ENCODE measurements at regions not wholly inside any gene's neighbourhood (a gene's known extent, or its start where the extent isn't known, plus 50 kb on each side); places are given as distances from the start of the nearest gene placed in this dataset.

DNA sequence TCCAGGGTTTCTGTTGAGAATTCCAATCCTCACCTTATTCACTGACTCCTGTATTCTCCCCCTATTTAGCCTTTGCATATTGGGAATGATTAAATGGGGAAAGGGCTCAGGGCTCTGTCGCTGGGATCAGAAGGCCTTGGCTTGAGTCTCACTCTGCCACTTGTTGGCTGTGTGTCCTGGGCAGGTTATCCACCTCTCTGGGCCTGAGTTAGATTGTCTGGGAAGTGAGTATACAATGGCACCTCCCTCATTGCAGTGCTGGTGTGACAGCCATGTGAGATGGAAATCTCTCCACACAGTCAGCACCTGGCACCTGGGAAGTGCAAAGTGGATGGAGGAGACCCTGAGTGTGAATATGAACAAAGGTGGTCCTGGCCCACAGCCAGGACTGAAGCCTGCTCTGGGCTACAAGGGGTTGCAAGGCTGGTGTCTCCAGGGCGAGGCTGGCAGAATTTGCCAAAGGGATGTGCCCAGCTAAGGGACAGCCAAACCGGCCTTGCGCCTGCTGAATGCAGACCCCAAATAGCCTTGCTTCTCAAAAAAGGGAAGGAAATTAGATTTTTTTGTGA, 200.0 kb upstream of the PMEPA1 start:
- no peak overlapping the region for H2BK12ac ChIP-seq (ENCODE audit: low read length)
- H3K27ac ChIP-seq (ENCODE audit: low read depth, low read length) = no peak overlapping the region
- no peak for DNase-seq

DNA sequence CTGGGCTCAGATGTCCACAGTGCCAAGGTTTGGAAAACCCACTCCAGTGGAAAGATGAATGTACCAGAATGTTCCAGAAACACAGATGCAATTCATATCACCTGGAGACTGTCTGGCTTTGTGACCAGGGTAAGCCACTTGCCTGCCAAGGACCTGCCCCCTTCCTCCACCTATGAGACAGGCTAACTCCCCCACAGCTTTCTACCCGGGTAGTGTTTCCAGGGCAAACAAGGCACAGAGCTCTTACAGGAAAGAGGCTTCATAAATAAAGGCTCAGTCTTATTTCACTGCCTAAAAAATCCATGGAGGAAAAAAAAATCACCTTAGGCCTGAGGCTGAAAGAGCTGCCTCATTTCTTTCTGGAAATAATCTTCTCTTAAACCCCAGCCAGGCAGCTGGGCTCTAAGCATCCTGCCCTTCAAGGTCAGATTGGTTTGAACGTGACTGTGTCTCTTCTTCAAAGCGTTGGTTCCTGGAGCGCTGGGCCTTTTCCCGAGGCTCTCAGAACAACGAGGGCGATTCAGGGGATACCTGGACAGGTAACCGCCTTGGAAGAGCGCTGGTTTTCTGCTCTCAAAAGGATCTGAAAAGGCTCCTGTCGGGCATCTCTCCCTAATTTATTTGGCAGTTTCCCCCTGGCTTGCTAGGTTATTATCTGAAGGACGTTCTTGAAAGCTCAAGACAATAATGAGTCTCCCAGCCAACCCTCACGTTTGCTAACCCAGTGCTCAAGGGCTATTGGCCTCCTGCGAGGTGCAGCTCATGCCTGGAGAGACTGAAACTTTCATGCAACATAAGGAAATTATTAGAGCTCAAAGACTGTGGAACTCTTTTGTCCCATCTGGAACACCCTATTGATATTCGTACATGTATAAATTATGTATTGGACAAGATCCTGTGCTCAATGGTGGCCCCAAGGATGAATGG, 199.2 kb upstream of the PMEPA1 start:
- Histone ChIP-seq H3K4me3 (ENCODE audit: low read depth, low read length) (no peak overlapping the region), H3K9ac (ENCODE audit: low read length) (no peak overlapping the region), H3K27ac (ENCODE audit: low read depth, low read length) (no peak overlapping the region), H3K4me2 (ENCODE audit: low read length) (no peak overlapping the region), H4K91ac (ENCODE audit: low read depth, low read length) (no peak overlapping the region), H3K18ac (ENCODE audit: low read length) (no peak overlapping the region), H3K23ac (ENCODE audit: low read length) (no peak overlapping the region), H3K14ac (ENCODE audit: low read length) (no peak overlapping the region), H2AK5ac (ENCODE audit: low read length) (no peak overlapping the region), H2BK5ac (ENCODE audit: low read depth, low read length, poor library complexity) (no peak overlapping the region), H4K12ac (ENCODE audit: low read depth, low read length) (no peak overlapping the region), H3K79me1 (ENCODE audit: low read length) (no peaks in the 10 kb centered on the region), H3K9me3 (ENCODE audit: insufficient read depth, low read depth, low read length) (no peaks in the 10 kb centered on the region), H2BK12ac (ENCODE audit: low read length) (no peak overlapping the region), H3K4me1 (ENCODE audit: control insufficient read depth in 1 of 2, insufficient read depth in 2 of 2, low read length in 2 of 2) (no peaks in the 10 kb centered on the region), H2AFZ (ENCODE audit: insufficient read depth, low read length, poor library complexity) (no peak overlapping the region), H3K4ac (ENCODE audit: low read depth, low read length) (no peak overlapping the region), H4K8ac (ENCODE audit: low read depth, low read length) (no peak overlapping the region), H3K27me3 (ENCODE audit: insufficient read depth, low read length) (no peaks in the 10 kb centered on the region), H3K79me2 (ENCODE audit: control insufficient read depth, insufficient read depth, low read length, poor library complexity) (no peaks in the 10 kb centered on the region), H2BK120ac (ENCODE audit: insufficient read depth, low read length, poor library complexity) (no peak overlapping the region), H3K36me3 (ENCODE audit: control insufficient read depth in 1 of 2, insufficient read depth in 2 of 2, low read length in 2 of 2) (no peaks in the 10 kb centered on the region)
- no CpG with 5 or more reads among the region's 14 CpGs for WGBS (ENCODE audit: extremely low coverage, insufficient coverage, insufficient read length)
- no peak for DNase-seq

More for the DNA sequence above, 200.0 kb upstream of the PMEPA1 start:
- H3K4me1 ChIP-seq (ENCODE audit: control insufficient read depth in 1 of 2, insufficient read depth in 2 of 2, low read length in 2 of 2) = no peaks in the 10 kb centered on the region
- H4K91ac ChIP-seq (ENCODE audit: low read depth, low read length) = no peak overlapping the region
- H4K12ac ChIP-seq (ENCODE audit: low read depth, low read length) = no peak overlapping the region
- H3K79me2 ChIP-seq (ENCODE audit: control insufficient read depth, insufficient read depth, low read length, poor library complexity) = no peaks in the 10 kb centered on the region
- H3K23ac ChIP-seq (ENCODE audit: low read length) = no peak overlapping the region
- H2AFZ ChIP-seq (ENCODE audit: insufficient read depth, low read length, poor library complexity) = no peak overlapping the region
- H3K79me1 ChIP-seq (ENCODE audit: low read length) = no peaks in the 10 kb centered on the region
- H4K8ac ChIP-seq (ENCODE audit: low read depth, low read length) = no peak overlapping the region
- no peak overlapping the region for H3K14ac ChIP-seq (ENCODE audit: low read length)
- H2BK120ac ChIP-seq (ENCODE audit: insufficient read depth, low read length, poor library complexity) = no peak overlapping the region
- WGBS (ENCODE audit: extremely low coverage, insufficient coverage, insufficient read length) = no CpG with 5 or more reads among the region's 4 CpGs
- no peak overlapping the region for H3K4ac ChIP-seq (ENCODE audit: low read depth, low read length)
- H3K18ac ChIP-seq (ENCODE audit: low read length) = no peak overlapping the region
- H3K27me3 ChIP-seq (ENCODE audit: insufficient read depth, low read length) = no peaks in the 10 kb centered on the region
- H3K36me3 ChIP-seq (ENCODE audit: control insufficient read depth in 1 of 2, insufficient read depth in 2 of 2, low read length in 2 of 2) = no peaks in the 10 kb centered on the region
- H3K4me3 ChIP-seq (ENCODE audit: low read depth, low read length) = no peak overlapping the region
- no peak overlapping the region for H3K4me2 ChIP-seq (ENCODE audit: low read length)
- no peak overlapping the region for H3K9ac ChIP-seq (ENCODE audit: low read length)
- no peak overlapping the region for H2AK5ac ChIP-seq (ENCODE audit: low read length)
- H3K9me3 ChIP-seq (ENCODE audit: insufficient read depth, low read depth, low read length) = no peaks in the 10 kb centered on the region
- H2BK5ac ChIP-seq (ENCODE audit: low read depth, low read length, poor library complexity) = no peak overlapping the region

DNA sequence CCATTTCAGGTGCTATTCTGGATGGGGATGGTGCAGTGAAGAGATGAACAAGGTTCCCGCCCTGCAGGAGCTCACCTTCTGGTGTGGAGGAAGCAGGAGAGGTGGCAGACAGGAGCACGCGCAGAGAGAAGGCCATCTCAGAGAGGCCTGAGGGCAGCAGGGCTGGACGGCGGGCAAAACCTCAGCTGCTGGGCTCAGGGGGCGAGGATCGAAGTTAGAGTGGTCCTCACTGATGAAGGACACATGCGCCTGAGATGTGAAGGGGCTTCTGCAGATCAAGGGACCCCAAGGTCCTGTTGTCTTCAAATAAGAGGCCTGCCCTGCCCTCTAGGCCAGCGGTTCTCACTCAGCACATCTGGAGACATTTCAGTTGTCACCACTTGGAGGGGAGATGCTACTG, 198.4 kb upstream of the PMEPA1 start:
- H2BK5ac ChIP-seq (ENCODE audit: low read depth, low read length, poor library complexity) = no peak overlapping the region
- H2AFZ ChIP-seq (ENCODE audit: insufficient read depth, low read length, poor library complexity) = no peak overlapping the region
- no peak overlapping the region for H4K12ac ChIP-seq (ENCODE audit: low read depth, low read length)
- no peak overlapping the region for H3K18ac ChIP-seq (ENCODE audit: low read length)
- no peaks in the 10 kb centered on the region for H3K27me3 ChIP-seq (ENCODE audit: insufficient read depth, low read length)
- DNase-seq = no peak
- no peaks in the 10 kb centered on the region for H3K79me1 ChIP-seq (ENCODE audit: low read length)
- H3K9me3 ChIP-seq (ENCODE audit: insufficient read depth, low read depth, low read length) = no peaks in the 10 kb centered on the region
- H3K79me2 ChIP-seq (ENCODE audit: control insufficient read depth, insufficient read depth, low read length, poor library complexity) = no peaks in the 10 kb centered on the region
- H3K36me3 ChIP-seq (ENCODE audit: control insufficient read depth in 1 of 2, insufficient read depth in 2 of 2, low read length in 2 of 2) = no peaks in the 10 kb centered on the region
- no CpG with 5 or more reads among the region's 9 CpGs for WGBS (ENCODE audit: extremely low coverage, insufficient coverage, insufficient read length)
- H3K4me3 ChIP-seq (ENCODE audit: low read depth, low read length) = no peak overlapping the region
- no peak overlapping the region for H3K27ac ChIP-seq (ENCODE audit: low read depth, low read length)
- no peak overlapping the region for H2BK12ac ChIP-seq (ENCODE audit: low read length)
- H3K14ac ChIP-seq (ENCODE audit: low read length) = no peak overlapping the region
- no peak overlapping the region for H3K4ac ChIP-seq (ENCODE audit: low read depth, low read length)
- no peak overlapping the region for H3K9ac ChIP-seq (ENCODE audit: low read length)
- no peak overlapping the region for H2AK5ac ChIP-seq (ENCODE audit: low read length)
- H3K4me1 ChIP-seq (ENCODE audit: control insufficient read depth in 1 of 2, insufficient read depth in 2 of 2, low read length in 2 of 2) = no peaks in the 10 kb centered on the region
- H2BK120ac ChIP-seq (ENCODE audit: insufficient read depth, low read length, poor library complexity) = no peak overlapping the region
- H4K8ac ChIP-seq (ENCODE audit: low read depth, low read length) = no peak overlapping the region
- H4K91ac ChIP-seq (ENCODE audit: low read depth, low read length) = no peak overlapping the region
- H3K23ac ChIP-seq (ENCODE audit: low read length) = no peak overlapping the region
- H3K4me2 ChIP-seq (ENCODE audit: low read length) = no peak overlapping the region

DNA sequence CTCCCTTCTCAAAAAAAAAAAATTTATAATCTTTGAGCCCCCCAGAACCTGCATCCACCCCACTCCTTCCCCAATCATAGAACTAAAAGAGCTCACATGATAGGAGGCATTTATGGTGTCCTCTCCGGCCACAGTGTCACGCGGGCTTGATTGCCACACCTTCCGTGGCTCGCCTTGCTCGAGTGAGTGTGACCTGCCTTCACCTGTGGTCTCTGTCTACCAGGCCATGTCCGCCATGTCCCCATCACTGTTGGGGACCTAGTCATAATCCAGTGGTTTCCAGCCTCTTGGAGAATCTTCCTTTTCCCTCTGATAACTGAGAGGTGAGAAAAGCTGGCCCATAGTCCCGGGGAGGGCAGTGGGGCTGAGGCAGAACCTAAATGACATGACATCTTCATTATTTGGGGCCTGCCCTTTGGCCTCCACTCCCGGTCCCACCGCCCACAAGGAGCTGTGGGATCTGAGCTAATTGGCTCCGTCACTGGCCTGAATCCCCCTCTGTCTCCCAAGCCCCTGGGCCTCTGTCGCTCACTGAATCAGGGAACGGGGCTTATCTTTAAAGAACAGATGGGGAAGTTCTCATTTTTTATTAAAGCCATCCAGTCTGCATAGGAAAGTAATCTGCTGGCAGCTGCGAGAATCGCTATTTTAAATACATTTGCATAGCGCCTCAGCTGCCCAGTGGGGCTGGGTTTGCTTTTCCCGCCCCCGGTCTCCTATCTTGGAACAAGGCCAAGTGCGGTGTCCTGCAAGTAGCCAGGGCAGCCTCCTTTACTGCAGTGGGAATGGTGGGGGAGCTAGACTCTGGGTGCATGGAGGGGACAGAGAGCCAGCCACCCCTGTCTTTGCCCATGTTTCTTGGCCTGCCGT, 197.6 kb upstream of the PMEPA1 start:
- no peak overlapping the region for H2AFZ ChIP-seq (ENCODE audit: insufficient read depth, low read length, poor library complexity)
- no peak overlapping the region for H3K4me2 ChIP-seq (ENCODE audit: low read length)
- no peak overlapping the region for H2BK12ac ChIP-seq (ENCODE audit: low read length)
- no peaks in the 10 kb centered on the region for H3K79me2 ChIP-seq (ENCODE audit: control insufficient read depth, insufficient read depth, low read length, poor library complexity)
- WGBS (ENCODE audit: extremely low coverage, insufficient coverage, insufficient read length) = no CpG with 5 or more reads among the region's 20 CpGs
- no peak overlapping the region for H3K27ac ChIP-seq (ENCODE audit: low read depth, low read length)
- no peaks in the 10 kb centered on the region for H3K4me1 ChIP-seq (ENCODE audit: control insufficient read depth in 1 of 2, insufficient read depth in 2 of 2, low read length in 2 of 2)
- DNase-seq = no peak
- no peak overlapping the region for H4K8ac ChIP-seq (ENCODE audit: low read depth, low read length)
- H2BK120ac ChIP-seq (ENCODE audit: insufficient read depth, low read length, poor library complexity) = no peak overlapping the region
- no peak overlapping the region for H3K9ac ChIP-seq (ENCODE audit: low read length)
- H3K27me3 ChIP-seq (ENCODE audit: insufficient read depth, low read length) = no peaks in the 10 kb centered on the region
- no peaks in the 10 kb centered on the region for H3K79me1 ChIP-seq (ENCODE audit: low read length)
- no peak overlapping the region for H4K12ac ChIP-seq (ENCODE audit: low read depth, low read length)
- no peak overlapping the region for H3K23ac ChIP-seq (ENCODE audit: low read length)
- H3K18ac ChIP-seq (ENCODE audit: low read length) = no peak overlapping the region
- H3K4ac ChIP-seq (ENCODE audit: low read depth, low read length) = no peak overlapping the region
- no peak overlapping the region for H2AK5ac ChIP-seq (ENCODE audit: low read length)
- H3K14ac ChIP-seq (ENCODE audit: low read length) = no peak overlapping the region
- H3K36me3 ChIP-seq (ENCODE audit: control insufficient read depth in 1 of 2, insufficient read depth in 2 of 2, low read length in 2 of 2) = no peaks in the 10 kb centered on the region
- H3K4me3 ChIP-seq (ENCODE audit: low read depth, low read length) = peak overlapping the region; percentile 9
- no peak overlapping the region for H2BK5ac ChIP-seq (ENCODE audit: low read depth, low read length, poor library complexity)
- no peaks in the 10 kb centered on the region for H3K9me3 ChIP-seq (ENCODE audit: insufficient read depth, low read depth, low read length)
- no peak overlapping the region for H4K91ac ChIP-seq (ENCODE audit: low read depth, low read length)
